ENCODE measurements at regions not wholly inside any gene's neighbourhood (a gene's known extent, or its start where the extent isn't known, plus 50 kb on each side); places are given as distances from the start of the nearest gene placed in this dataset.
"Not testable (repeated sequence)": the region's sequence is repeated elsewhere in the genome, so short reads cannot be mapped to it uniquely, and the experiment has no call there.

DNA sequence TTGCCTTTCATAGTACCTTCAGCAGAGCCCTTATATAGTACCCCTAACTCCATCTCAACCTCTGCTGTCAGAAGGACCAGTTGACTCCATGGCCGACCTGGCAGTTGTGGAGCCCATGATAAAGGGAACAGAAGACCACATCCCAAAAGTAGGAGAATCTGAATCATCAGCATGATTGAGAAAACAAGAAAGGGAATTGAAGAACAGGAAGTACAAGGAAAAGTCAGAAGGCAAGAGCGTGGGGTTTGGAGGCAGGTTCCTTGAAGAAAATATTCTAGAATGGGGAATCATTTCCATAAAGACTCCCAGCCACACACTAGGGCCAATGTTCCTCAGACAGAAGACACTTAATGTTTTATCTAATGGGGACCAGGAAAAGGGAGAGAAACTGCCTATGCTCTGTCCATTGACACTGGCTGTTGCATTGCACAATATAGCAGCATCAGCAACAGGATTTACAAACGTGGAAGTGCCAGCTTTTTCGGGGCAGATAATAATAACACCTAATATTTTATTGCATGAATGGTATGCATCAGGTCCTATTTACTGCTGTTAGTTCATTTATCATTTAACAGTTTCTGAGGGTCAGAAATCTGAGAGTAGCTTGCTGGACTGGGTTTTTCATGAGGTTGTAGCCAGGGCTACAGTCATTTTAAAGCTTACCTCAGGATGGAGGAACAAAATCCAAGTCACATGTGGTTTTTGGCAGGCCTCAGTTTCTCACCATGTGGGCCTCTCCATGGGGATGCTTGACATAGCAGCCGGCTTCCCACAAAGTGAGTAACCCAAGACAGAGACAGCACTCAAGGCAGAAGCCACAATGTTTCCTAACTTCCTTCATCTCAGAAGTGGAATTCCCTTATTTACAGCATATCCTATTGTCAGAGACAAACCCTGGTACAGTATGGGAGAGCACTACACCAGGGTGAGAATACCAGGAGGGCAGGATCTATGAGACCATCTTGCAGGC lies 483.4 kb downstream of the PLPP3 start:
- no peak for DNase-seq

DNA sequence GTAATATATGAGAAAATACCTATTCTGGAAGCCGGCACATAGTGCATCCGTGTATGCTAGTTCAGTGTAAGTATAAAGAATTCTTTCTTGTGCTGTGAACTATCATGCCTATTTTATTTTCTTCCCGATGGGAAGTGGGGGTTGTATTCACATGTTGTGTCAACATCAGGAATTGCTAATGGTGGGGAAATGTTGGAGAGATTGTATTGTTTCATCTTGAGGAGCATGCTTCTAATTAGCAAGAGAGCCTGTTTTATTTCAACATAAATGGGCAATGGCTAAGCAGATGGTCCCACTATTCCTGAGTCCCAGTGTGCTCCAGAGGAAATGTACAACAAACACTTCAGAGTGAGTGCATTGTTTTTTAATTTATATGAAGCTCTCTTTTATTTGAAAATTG lies 485.2 kb downstream of the PLPP3 start:
- DNase-seq, result no peak

DNA sequence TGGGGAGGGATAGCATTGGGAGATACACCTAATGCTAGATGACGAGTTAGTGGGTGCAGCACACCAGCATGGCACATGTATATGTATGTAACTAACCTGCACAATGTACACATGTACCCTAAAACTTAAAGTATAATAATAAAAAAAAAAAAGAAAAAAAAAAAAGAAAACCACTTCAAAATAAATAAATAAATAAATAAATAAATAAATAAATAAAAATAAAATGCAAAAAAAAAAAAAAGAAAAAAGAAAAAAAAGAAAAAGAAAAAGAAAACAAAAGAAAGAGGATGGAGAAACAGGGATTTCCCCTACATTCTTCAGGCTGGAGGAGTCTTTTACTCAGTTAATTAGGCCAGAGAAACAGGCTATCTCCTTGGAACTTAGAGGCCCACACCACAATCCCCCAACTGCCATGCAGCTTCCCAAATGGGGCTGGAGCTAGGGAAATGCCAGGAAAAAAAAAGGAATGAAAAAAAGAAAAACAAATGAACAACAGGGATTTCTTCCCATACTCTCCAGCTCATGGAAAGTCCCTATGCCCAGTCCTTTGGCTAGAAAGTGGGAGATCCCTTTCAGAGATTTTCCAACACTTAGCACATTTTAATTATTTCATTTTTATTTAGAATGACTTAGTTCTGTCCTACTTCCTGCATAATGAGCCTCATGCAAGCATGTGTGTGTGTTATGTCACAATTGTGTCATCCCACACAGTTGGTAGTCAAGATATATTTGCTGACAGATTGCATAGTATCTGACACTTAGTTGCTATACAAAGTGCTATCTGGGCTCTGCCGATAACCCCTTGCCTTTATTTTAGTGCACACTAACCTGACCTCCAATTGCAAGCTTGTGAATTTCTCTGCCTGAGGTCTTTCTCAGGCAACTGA lies 486.4 kb downstream of the PLPP3 start:
- DNase-seq, result no peak

DNA sequence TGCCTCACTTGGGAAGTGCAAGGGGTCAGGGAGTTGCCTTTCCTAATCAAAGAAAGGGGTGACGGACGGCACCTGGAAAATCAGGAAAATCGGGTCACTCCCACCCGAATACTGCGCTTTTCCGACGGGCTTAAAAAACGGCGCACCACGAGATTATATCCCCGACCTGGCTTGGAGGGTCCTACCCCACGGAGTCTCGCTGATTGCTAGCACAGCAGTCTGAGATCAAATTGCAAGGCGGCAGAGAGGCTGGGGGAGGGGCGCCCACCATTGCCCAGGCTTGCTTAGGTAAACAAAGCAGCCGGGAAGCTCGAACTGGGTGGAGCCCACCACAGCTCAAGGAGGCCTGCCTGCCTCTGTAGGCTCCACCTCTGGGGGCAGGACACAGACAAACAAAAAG lies 489.5 kb downstream of the PLPP3 start:
- DNase-seq, result not testable (repeated sequence)

DNA sequence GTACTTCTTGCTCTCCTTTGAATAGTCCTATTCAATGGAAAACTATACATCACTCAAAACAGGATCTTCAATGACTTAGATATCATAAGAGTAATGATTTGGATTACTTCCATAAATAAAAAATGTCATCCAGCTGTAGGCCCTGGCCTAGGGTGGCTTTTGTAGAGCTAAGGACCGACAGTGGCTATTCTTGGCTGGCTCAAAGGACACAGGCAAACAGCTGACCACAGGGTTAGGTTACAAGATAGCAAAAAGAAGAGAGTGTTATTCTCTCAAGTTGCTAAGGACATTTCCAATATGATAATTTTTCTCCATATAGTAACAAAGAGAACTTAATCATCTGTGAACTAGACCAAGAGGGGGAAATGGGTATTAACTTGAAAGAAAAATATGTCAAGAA lies 495.1 kb downstream of the PLPP3 start:
- no peak for DNase-seq

DNA sequence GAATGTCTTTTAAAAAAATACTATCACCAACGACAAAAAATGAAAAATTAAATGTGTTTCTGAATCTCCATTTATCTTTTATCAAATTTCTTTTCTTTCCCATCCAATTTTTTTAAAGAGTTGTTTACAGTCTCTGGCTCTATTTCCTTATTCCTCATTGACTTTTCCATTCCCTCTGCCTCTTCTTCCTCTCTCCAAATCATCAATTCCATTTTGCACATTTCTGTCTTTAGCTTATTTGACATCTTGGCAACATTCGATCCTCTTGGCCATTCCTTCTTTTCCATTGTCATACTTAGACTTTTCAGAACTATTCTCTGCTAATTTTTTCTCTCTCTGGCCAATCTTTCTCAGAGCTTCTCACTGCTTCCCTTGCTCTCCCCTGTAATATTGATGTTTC lies 497.6 kb downstream of the PLPP3 start:
- DNase-seq, result no peak

DNA sequence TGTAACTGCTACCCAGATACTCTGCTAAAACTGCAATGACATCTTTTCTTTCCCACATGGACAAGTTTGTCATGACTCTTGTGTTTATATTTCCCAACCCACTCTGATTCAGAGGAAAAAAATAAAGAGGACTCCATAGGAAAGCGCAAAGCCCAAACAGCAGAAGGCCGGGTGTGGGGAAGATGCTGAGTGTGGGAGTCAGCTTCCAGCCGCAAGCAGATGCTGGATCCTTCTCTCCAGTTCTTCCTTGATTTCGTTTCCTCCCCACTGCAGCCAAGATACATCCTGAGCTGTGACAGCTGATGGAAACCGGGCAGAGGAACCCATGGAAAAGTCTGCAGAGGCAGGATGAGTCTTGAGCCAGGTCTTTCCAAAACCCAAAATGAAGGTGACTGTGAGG lies 498.2 kb downstream of the PLPP3 start:
- DNase-seq, result no peak

DNA sequence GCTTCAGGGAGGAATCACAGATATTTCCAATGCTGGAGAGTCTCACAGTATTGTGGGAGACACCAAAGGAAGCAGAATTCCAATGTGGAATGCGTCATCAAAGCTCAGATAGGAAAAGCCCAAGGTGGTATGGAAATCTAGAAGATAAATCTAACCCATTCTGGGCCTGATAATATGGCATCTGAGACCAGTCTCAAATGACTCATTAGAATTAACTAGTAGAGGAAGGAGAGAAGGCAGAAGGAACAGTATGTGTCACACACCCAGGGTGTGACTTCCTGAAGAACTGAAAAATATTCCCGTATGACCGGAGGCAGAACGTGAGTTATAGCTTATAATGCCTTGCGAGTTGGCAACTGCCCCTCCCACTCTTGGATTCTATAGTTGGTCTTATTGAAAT lies 499.2 kb downstream of the PLPP3 start:
- DNase-seq, result no peak

DNA sequence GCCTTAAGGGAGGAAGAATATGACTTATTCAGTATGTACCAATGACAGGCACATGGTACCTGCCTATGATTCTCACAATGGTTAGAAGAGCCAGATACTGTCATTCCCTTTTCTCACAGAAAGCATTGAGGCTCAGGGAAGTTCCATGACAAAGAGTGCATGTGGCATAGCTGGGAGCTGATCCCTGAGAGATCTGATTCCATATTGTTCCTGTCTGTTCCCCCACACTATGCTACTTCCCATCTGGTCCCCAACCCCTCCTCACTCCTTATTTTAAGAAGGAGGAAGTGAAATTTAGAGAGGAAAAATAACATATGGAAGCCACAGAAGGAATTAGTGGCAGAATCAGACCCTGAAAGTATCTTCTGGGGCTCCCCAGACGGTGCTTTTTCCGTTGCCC lies 500.0 kb downstream of the PLPP3 start:
- DNase-seq, result no peak

DNA sequence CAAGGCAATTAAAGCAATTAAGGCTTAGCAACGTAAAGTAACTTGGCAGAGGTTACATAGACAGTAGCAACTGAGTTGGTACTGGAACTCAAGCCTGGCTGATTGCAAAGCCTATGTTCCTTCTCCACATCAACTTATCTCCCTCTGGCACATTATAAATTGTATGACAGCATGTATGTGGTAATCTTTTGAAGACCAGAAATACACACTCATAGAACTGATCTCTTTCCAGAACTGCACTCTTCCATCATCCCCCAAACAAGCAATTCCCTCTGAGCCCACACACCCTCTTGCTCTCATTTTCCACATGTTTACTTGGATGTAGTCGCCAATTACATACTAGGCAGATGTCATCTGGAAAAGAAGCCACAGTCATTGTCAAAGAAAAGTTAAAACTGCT lies 502.2 kb downstream of the PLPP3 start:
- no peak for DNase-seq

DNA sequence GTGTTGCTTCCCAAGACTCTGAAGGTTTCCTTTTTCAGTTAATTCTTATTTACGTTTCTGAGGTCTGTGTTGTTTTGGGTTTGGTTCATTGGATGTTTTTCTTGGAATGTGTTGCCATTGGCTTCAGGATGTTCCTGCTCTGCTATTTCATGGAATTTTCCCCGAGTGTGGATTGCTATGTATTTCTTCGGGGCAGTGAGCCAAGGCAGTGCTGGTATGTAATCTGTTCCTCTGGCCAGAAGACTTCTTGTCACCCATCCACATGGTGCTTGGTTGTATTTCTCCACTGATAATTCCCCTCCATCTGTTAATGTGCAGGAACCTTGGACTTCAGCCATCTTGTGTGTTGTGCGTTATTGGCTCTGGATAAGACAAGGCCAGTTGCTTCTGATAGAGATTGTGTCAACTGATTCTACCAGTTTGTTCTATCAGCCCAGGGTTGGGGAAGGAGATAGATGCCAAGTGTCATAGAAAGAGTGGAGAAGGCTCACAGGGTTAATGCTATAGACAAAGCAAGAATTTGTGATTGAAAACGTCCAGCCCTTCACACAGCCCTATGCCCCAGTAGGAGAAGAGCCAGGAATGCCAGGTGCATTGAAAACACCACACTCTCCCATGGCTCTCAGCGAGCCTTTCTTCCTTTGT lies 505.2 kb downstream of the PLPP3 start:
- no peak for DNase-seq

DNA sequence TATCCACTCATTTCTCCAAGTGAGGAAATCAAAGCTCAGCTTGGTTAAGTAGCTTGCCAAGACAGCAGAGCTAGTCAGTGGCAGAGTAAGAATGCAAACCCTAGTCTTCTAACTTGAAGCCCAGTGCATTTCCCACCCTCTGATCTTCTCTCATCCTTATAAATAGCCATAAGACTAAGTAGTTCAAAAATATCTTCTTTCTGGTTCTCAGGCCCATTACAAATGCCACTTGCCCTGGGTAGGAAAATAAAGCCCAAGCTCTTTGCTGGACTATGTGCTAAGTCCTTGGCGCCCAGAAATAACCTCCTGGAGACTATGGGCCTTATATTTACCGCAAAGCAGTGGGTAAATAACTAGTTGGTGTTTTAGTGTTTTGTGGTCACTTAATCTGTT lies 505.8 kb downstream of the PLPP3 start:
- no peak for DNase-seq

DNA sequence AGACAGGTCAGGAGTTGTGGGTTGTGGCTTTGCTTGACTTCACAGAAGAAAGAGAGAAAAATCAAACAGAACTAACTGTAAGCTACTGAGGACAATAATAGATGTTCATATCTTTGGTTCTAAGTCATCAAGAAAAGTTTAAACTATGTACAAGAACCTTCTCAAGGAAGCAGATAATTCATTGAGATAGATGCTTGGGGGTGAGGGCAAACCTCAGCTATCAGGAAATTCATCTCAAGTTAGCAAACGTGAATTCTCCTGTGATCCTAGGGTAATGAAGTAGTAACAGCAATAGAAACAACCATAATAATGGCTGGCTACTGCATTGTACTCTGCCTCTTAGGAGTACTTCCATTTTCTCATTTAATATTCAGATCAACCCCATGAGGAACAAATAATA lies 506.2 kb downstream of the PLPP3 start:
- DNase-seq, result no peak

DNA sequence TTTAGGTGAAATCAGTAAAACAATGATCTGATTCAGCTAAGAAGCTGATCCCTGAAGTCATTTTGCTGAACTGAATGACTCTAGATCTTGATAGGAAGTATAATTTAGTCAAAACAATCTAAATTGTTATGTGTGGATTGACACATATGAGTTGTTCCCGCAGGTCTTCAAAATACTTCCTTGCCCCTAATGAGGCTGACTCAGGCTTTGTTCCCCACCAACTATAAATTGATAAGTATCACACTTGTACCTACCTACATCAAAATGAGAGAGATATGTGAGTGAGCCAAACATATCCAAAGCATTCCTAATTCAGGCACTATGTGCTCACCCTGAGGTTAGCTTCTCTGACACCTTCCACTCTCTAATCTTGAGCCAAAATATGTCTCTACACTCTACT lies 507.1 kb downstream of the PLPP3 start:
- no peak for DNase-seq

DNA sequence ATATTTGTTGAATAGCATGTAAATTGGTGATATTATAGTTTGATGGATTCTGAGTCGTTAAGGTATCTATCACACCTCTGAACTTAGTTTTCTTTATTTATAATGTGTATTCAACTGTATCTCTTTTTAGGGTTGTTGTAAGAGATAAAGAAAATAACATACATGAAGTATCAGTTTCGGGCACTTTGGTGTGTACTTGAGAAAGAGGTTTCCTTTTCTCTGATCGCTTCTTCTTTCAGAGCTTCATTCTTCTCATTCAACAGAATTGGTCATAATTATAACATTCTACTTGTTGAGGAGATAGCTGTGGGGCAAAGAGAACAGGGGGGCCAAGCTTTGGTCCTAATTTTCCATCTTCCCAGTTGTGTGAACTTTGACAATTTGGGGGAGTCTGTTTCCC lies 508.0 kb downstream of the PLPP3 start:
- no peak for DNase-seq

DNA sequence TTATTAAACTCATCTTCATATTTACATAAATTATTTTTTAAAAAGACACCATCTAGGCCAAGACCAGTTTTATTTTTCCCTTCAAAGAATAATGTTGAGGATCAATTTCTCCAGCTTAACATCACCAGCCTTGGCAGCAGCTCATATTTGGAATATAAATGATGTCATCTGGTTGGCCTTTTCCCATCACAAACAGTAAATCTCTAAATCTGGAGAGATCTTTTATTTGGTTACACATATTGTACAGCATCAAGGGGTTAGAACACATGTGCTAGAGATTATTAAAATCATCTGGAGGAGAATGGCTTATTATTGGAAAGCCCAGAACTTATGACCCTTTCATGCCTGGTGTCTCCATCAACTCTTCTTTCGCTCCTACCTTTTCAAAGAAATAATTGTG lies 508.8 kb downstream of the PLPP3 start:
- no peak for DNase-seq

DNA sequence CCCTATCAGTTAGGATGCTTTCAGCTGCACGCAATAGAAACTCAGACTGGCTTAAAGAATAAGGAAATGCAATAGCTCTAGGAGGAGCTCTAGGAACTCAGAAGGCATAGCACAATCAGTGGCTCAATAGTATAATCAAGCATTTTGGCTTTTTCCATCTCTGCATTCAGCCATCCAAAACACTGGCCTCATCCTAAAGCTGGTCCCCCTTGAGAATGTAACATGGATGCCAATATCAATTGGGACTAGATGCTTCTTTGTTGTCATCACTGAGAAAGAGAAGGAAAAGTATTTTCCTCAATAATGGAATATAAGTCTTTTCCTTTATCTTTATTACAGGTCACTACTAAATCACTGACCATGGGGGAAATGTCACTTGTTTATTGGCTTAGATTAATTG lies 509.5 kb downstream of the PLPP3 start:
- no peak for DNase-seq

DNA sequence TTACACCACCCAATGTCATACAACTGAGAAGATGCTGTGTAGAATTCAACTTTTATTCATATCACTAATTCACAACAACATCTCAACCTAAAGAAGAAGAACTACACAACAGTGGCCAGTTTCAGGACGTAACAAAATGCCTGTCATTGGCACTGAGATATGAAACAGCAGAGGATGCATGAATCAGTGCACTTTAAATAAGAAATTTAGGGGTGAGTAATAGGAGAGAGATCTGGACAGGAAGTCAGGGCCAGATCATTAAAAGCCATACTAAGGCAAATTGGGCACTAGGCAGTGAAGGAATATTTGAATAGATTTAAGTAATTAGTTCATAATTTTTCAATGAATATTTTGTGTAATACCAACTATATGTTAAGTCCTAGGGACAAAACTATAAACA lies 510.5 kb downstream of the PLPP3 start:
- no peak for DNase-seq

DNA sequence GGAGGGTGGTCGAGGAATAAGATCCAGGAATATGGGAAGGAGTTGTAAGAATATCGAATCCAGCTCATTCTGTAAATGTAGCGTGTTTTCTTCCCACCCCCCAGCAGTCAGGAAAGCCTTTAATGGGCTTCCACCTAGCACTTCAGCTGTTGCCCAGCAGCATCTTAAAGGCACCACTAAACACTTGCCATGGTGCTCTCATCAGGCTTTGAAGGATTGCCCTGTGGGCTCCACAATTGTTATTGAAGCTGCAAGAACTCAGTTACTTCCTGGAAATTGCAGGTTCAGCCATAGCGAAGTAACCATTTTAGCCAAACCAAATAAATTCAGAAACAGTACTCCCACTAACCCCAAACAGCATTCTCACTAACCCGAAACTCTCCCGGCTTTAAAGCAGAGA lies 511.2 kb downstream of the PLPP3 start:
- no peak for DNase-seq

DNA sequence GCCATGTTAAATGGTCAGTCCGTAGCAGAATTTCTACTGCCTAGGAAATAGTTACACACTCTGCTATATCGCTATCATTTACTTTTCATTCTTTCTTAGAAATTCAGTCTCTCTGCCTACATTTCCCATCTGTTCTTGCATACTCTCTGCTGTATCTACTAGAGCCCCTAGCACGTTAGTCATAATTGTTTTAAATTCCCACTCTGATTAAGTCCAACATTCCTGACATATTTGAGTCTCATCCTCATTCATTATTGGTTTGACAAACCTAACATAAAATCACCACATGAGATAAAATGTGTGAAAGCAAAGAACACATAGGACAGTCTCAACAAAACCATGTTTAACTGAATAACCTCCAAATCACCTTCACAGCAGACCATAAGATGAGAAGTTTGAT lies 513.6 kb downstream of the PLPP3 start:
- no peak for DNase-seq

DNA sequence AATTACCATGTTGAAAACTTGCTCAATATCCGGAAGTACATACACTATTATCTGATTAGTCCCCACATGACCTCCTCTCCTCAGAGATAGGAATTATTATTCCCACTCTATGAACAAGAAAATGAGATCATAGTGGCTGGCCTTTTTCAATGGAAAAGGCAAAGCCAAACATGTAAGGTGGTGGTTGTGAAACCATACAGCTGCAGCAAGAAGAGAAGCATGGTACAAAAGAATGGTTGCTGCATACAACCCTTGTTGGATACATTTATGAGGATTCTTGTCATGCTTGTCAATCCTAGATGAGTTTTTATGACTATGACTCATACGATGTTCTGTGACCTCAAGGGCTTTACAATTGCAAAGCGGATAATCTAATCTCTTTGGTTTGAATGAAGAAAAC lies 514.7 kb downstream of the PLPP3 start:
- DNase-seq, result no peak

DNA sequence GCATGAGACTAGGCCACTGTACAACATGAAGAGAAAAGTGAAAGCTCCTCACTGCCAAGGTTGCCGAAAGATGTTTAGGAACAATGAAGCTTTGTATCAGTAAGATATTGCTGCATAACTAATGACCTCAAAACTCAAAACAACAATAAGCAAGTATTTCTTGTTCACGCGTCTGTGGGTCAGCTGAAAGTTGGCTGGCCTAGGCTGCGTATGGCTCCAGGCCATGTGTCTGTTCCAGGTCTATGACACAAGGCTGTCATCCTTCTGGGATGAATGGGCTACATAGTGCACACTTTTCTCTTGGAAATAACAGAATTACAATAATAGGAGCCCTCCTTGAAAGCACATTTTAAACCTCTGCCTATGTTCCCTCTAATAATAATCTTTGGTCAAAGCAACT lies 515.9 kb downstream of the PLPP3 start:
- DNase-seq, result no peak

DNA sequence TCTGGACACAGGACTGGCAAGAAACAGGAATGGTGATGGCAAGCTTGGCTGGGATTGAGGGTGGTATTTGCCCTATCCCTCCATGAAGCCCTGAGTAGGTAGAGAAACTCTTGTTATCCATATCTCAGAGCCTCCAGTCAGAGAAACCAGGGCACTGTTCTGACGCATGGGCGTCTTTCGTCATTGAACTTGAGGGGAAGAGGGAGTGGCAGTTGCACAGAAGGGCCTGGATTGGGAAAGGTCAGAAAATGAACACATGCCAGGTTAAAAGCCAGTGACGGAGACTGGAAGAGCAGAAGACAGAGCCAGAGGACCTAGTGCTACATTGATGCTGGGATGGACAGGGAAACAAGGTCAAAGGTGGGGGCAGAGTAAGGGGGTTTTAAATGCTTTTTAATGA lies 516.7 kb downstream of the PLPP3 start:
- DNase-seq, result no peak

DNA sequence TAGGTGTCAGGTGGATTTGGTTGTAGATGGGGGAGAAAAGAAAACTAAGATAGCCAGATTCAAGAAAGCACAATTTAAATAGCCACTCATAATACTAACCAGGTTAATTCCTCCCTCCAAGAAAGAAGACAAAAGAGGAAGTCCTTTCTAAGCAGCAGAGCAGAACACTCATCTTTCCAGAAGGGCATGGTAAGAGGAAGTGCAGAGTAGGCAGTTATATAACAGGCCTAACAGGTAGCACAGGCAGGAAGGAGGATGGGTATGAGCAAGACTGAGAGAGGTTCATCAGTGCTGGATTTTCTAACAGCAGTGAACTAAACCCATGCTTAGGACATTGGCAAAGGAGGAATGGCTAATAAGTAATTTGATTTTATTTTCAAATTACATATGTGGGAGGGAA lies 517.5 kb downstream of the PLPP3 start:
- DNase-seq, result no peak

Measured in activated CD4-positive, CD25-positive, alpha-beta regulatory T cell (primary cell).